Fibroblast of lung (primary cell): ENCODE measurements at regions not wholly inside any gene's neighbourhood (a gene's known extent, or its start where the extent isn't known, plus 50 kb on each side); places are given as distances from the start of the nearest gene placed in this dataset.
"Not testable (repeated sequence)": the region's sequence is repeated elsewhere in the genome, so short reads cannot be mapped to it uniquely, and the experiment has no call there.

Experiments
- DNase-seq, 2 donors: peaks; one replicate each; pipeline versions ENCODE4 v3.0.0 to v3.0.0-alpha.2; 2010; ENCODE audit warnings: low read depth in 2 of 2
- H2AFZ ChIP-seq: 2 replicates; pipeline ENCODE4 v1.5.1; 2012; ENCODE audit warnings: low read length, control low read depth, inconsistent platforms
- H3K27ac ChIP-seq: 2 replicates; pipeline ENCODE4 v1.5.1; 2011; ENCODE audit warnings: low read length, control low read depth; ENCODE audit not compliant: insufficient read depth
- H3K27me3 ChIP-seq: 2 replicates; pipeline ENCODE4 v1.5.1; 2011; ENCODE audit warnings: mild to moderate bottlenecking, low read length; ENCODE audit not compliant: control insufficient read depth, insufficient read depth
- H3K36me3 ChIP-seq: 2 replicates; pipeline ENCODE4 v1.5.1; 2011; ENCODE audit warnings: low read length; ENCODE audit not compliant: control insufficient read depth, insufficient read depth
- H3K4me1 ChIP-seq: 2 replicates; pipeline ENCODE4 v1.5.1; 2011; ENCODE audit warnings: low read length; ENCODE audit not compliant: control insufficient read depth, insufficient read depth; ENCODE audit errors: extremely low read depth
- H3K4me2 ChIP-seq: 2 replicates; pipeline ENCODE4 v1.5.1; 2011; ENCODE audit warnings: low read length, control low read depth; ENCODE audit not compliant: insufficient read depth; ENCODE audit errors: extremely low read depth
- H3K4me3 ChIP-seq, 4 experiments: fragments of 200-600 bp in 1 of 4; sonication (generic) in 1 of 4; replicated peaks in 1 of 4; 2 replicates each; pipeline ENCODE4 v1.5.1; 2011 to 2016; ENCODE audit warnings: low read length in 4 of 4, low read depth in 3 of 4, mild to moderate bottlenecking in 3 of 4, control low read depth in 2 of 4, inconsistent platforms in 1 of 4, mixed read lengths in 1 of 4; ENCODE audit not compliant: insufficient read depth in 1 of 4; ENCODE audit errors: control extremely low read depth in 1 of 4
- H3K79me2 ChIP-seq: 2 replicates; pipeline ENCODE4 v1.5.1; 2012; ENCODE audit warnings: mild to moderate bottlenecking, low read length, inconsistent platforms; ENCODE audit not compliant: control insufficient read depth, insufficient read depth
- H3K9ac ChIP-seq: 2 replicates; pipeline ENCODE4 v1.5.1; 2011; ENCODE audit warnings: mild to moderate bottlenecking, low read length, control low read depth; ENCODE audit not compliant: insufficient read depth
- H3K9me3 ChIP-seq: 2 replicates; pipeline ENCODE4 v1.5.1; 2012; ENCODE audit warnings: low read depth, low read length; ENCODE audit not compliant: control insufficient read depth, insufficient read depth
- H4K20me1 ChIP-seq: 2 replicates; pipeline ENCODE4 v1.5.1; 2011; ENCODE audit warnings: low read length; ENCODE audit not compliant: control insufficient read depth, insufficient read depth; ENCODE audit errors: extremely low read depth

DNA sequence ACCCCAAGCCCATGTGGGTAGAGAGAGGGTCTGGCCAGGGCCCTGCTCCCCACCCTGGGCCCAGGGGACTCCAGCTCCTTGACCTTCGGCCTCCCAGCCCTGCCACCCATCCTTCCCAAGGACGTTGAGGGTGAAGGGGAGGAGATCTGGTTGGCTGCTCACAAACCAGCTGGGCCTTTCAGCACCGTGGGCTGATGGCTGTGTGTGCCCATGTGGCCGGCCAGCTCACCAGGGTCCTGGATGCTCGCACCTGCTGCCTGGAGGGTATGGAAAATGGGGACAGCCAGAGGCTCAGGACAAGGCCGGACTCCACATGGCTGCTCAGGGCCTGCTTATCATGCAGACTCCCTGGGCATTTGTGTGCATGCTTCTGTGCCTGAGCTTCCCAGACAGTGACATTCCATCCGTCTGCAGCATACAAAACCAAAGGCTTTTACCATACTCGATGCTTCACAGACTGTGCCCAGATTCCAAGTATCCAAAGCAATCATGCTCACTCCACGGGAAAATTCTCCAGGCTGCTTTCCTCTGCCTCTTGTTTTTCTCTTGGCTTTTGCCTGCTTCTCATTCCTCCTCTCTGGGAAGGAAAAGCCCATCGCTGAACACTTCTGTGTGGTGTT is 112.5 kb upstream of the ZNF469 start:
- H2AFZ ChIP-seq, H3K79me2 ChIP-seq, H3K4me3 ChIP-seq, H3K36me3 ChIP-seq, H3K9me3 ChIP-seq, H3K27ac ChIP-seq, H4K20me1 ChIP-seq, H3K9ac ChIP-seq, H3K4me2 ChIP-seq, H3K4me1 ChIP-seq, H3K27me3 ChIP-seq: not testable (repeated sequence)
- peak in 1 of 2 donors; percentile 62 for DNase-seq

DNA sequence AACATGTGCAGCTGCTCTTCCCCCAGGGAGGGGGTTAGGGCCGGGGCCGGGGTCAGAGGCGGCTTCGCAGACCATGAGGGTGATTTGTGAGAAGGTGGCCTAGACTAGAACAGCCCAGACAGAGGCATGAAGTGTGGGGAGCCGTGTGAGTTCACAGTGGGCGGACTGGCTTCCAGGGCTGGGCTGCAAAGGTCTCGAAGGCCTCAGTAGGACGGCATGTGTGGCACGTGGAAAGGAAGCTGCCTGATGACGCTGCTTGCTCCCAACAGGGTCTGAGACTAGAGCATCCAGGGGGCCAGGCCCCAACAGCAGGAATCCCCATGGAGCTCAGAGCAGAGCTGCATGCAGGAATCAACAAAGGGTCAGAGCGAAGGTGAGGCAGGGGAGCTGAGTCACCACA is 111.5 kb upstream of the ZNF469 start:
- not testable (repeated sequence) for H2AFZ ChIP-seq, DNase-seq, H3K27me3 ChIP-seq, H3K9ac ChIP-seq, H3K9me3 ChIP-seq, H3K79me2 ChIP-seq, H3K4me2 ChIP-seq, H3K4me1 ChIP-seq, H3K36me3 ChIP-seq, H3K4me3 ChIP-seq, H3K27ac ChIP-seq, H4K20me1 ChIP-seq

- not testable (repeated sequence) for H3K4me2 ChIP-seq, H4K20me1 ChIP-seq, H3K79me2 ChIP-seq, H2AFZ ChIP-seq, H3K9ac ChIP-seq, H3K27me3 ChIP-seq, H3K4me3 ChIP-seq, H3K9me3 ChIP-seq, H3K27ac ChIP-seq, H3K36me3 ChIP-seq, DNase-seq, H3K4me1 ChIP-seq
Measured at GRCh38 chr16:88271776-88272175, 111.0 kb upstream of the ZNF469 start.

DNA sequence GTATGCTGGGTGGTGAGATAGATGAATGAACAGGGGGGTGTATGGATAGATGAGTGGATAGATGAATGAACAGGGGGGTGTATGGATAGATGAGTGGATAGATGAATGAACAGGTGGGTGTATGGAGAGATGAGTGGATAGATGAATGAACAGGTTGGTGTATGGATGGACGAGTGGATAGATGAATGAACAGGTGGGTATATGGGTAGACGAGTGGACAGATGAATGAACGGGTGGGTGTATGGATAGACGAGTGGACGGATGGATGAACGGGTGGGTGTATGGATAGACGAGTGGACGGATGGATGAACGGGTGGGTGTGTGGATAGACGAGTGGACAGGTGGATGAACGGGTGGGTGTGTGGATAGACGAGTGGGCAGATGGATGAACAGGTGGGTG is 110.3 kb upstream of the ZNF469 start:
- H3K9me3 ChIP-seq, H3K9ac ChIP-seq, H3K4me3 ChIP-seq, H3K4me2 ChIP-seq, DNase-seq, H2AFZ ChIP-seq, H3K79me2 ChIP-seq, H3K36me3 ChIP-seq, H3K27ac ChIP-seq, H3K27me3 ChIP-seq, H4K20me1 ChIP-seq, H3K4me1 ChIP-seq: not testable (repeated sequence)

DNA sequence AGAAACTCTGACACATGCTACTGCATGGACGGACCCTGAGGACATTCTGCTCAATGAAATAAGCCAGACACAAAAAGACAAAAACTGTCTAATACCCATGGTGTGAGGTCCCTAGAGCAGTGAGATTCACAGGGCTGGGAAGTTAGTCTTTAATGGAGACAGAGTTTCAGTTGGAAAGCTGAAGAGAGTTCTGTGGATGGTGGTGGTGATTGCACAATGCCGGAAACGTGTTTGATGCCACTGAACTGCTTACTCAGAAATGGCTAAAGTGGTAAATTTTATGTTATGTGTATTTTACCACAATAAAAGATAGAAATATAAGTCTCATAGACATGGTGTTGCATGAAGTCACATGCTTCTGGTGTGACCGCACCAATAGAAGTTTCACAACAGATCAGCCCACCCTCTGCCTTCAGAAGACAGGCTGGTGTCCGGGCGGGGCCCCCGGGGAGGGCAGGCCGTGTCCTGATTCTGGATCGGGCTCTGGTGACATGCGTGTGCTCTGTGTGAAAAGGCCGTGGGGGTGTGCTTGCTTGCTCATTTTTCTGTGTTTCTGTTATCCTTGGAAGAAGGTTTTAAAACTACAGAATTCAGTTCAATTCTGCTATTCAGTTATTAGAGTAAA is 108.5 kb upstream of the ZNF469 start:
- not testable (repeated sequence) for H3K4me1 ChIP-seq, H3K9me3 ChIP-seq, H3K9ac ChIP-seq, H3K27ac ChIP-seq, H3K36me3 ChIP-seq, H3K79me2 ChIP-seq, H3K4me3 ChIP-seq, H4K20me1 ChIP-seq, H3K27me3 ChIP-seq
- DNase-seq: peak in 1 of 2 donors; percentile 82
- Histone ChIP-seq H2AFZ (peak overlapping the region; percentile 31), H3K4me2 (peak overlapping the region; percentile 35)
